ENCODE measurements at regions not wholly inside any gene's neighbourhood (a gene's known extent, or its start where the extent isn't known, plus 50 kb on each side); places are given as distances from the start of the nearest gene placed in this dataset.

GRCh38 chr2:194323740-194324139, 1333.3 kb upstream of the SLC39A10 start:
- TF ChIP-seq, protein P1, sequence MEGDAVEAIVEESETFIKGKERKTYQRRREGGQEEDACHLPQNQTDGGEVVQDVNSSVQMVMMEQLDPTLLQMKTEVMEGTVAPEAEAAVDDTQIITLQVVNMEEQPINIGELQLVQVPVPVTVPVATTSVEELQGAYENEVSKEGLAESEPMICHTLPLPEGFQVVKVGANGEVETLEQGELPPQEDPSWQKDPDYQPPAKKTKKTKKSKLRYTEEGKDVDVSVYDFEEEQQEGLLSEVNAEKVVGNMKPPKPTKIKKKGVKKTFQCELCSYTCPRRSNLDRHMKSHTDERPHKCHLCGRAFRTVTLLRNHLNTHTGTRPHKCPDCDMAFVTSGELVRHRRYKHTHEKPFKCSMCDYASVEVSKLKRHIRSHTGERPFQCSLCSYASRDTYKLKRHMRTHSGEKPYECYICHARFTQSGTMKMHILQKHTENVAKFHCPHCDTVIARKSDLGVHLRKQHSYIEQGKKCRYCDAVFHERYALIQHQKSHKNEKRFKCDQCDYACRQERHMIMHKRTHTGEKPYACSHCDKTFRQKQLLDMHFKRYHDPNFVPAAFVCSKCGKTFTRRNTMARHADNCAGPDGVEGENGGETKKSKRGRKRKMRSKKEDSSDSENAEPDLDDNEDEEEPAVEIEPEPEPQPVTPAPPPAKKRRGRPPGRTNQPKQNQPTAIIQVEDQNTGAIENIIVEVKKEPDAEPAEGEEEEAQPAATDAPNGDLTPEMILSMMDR (conservative IDR thresholded peaks at IDR 0.05; ENCODE audit: low read length) = no peak
- TF ChIP-seq EZH2phosphoT487 (IDR thresholded peaks at IDR 0.05; ENCODE audit: borderline replicate concordance) = no peak
